PFSK-1 (cell line): ENCODE measurements at regions not wholly inside any gene's neighbourhood (a gene's known extent, or its start where the extent isn't known, plus 50 kb on each side); places are given as distances from the start of the nearest gene placed in this dataset.

Source experiments
- FOXP2 ChIP-seq: optimal IDR thresholded peaks from 2 replicates; pipeline ENCODE3; 2011; ENCODE audit warnings: borderline replicate concordance, control low read depth, inconsistent platforms; ENCODE audit not compliant: insufficient read depth; ENCODE audit errors: extremely low read length, extremely low read depth
- POLR2AphosphoS5 ChIP-seq: IDR thresholded peaks from 2 replicates; pipeline ENCODE4 v1.6.1; 2012; ENCODE audit warnings: low read depth, mild to moderate bottlenecking, control low read depth, low read length, moderate library complexity
- SIN3A ChIP-seq: IDR thresholded peaks from 2 replicates; pipeline ENCODE4 v1.6.1; 2012; ENCODE audit warnings: mild to moderate bottlenecking, low read length, moderate library complexity, borderline replicate concordance; ENCODE audit not compliant: insufficient read depth
- TAF1 ChIP-seq: IDR thresholded peaks from 2 replicates; pipeline ENCODE4 v1.6.1; 2012; ENCODE audit warnings: low read length, control low read depth, borderline replicate concordance; ENCODE audit not compliant: insufficient read depth
- TF ChIP-seq, protein P1 (sequence below), 2 experiments: IDR thresholded peaks; 2 replicates each; pipeline versions ENCODE4 v1.6.1 to v1.8.0; 2011 to 2012; ENCODE audit warnings: low read depth in 2 of 2, low read length in 2 of 2, control low read depth in 1 of 2, inconsistent platforms in 1 of 2, mild to moderate bottlenecking in 1 of 2, moderate library complexity in 1 of 2; ENCODE audit not compliant: insufficient read depth in 1 of 2

DNA sequence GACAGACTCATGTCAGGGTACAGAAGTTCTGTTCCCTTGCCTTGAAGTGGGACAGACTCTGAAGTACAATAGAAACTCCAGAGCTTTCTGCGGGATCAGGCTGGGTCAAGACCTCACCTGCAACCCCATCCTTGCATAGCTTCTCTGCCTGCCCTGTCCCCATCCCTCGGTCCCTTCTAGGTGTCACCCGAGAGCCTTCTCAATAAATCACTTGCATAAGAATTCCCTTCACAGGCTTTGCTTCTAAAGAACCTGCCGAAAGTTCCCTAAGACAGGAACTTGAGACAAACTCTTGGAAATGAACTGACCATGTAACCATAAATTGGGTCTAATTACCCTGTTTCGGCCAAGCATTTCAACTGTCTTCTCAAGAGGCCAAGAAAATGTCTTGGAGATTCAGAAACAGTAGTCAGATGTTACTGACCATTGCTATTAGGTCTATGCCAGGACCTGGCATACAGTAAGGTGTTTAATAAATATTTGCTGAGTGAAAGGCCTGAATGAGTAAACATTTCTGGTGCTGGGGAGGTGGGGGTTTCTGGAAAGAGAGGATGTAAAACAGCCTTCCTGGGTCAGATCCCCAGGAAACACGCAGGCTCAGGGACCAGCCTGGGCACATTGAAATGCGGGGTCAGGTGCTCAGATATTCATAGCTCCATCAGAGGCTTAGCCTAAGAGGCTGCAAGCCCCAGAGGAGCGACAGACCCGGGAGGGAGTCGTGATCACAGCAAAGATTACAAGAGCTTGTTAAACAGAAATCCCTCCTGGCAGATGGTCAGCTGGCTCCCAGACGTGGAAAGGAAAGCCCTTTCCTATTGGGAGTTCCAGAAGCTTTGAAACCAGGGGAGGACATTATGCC, 226.2 kb upstream of the LHX5 start:
- TF ChIP-seq, protein P1, sequence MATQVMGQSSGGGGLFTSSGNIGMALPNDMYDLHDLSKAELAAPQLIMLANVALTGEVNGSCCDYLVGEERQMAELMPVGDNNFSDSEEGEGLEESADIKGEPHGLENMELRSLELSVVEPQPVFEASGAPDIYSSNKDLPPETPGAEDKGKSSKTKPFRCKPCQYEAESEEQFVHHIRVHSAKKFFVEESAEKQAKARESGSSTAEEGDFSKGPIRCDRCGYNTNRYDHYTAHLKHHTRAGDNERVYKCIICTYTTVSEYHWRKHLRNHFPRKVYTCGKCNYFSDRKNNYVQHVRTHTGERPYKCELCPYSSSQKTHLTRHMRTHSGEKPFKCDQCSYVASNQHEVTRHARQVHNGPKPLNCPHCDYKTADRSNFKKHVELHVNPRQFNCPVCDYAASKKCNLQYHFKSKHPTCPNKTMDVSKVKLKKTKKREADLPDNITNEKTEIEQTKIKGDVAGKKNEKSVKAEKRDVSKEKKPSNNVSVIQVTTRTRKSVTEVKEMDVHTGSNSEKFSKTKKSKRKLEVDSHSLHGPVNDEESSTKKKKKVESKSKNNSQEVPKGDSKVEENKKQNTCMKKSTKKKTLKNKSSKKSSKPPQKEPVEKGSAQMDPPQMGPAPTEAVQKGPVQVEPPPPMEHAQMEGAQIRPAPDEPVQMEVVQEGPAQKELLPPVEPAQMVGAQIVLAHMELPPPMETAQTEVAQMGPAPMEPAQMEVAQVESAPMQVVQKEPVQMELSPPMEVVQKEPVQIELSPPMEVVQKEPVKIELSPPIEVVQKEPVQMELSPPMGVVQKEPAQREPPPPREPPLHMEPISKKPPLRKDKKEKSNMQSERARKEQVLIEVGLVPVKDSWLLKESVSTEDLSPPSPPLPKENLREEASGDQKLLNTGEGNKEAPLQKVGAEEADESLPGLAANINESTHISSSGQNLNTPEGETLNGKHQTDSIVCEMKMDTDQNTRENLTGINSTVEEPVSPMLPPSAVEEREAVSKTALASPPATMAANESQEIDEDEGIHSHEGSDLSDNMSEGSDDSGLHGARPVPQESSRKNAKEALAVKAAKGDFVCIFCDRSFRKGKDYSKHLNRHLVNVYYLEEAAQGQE (IDR thresholded peaks at IDR 0.05; ENCODE audit: insufficient read depth in 1 of 2, low read depth in 2 of 2, low read length in 2 of 2), result no peak
- TF ChIP-seq SIN3A (no peak), FOXP2 (no peak), POLR2AphosphoS5 (no peak), TAF1 (no peak)

DNA sequence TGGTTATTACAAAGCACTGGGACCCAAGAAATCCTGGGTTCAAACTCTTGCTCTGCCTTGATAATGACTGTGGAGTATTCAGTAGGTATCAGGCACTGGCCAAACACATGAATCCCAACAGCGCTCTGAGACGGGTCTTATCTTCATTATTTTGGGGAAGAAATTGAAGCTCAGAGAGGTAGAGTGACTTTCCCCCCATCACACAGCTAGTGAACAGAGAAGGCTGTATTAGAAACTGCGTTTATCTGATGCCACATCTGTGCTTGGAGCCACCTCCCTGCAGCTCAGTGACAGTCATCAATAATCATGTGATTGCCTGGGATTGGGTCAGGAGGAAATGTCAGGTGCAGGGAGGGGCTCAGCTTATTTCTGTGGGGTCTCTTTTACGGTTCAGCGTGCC, 225.4 kb upstream of the LHX5 start:
- TF ChIP-seq TAF1 (no peak), FOXP2 (no peak), SIN3A (no peak), POLR2AphosphoS5 (no peak)
- TF ChIP-seq, protein P1 (IDR thresholded peaks at IDR 0.05; ENCODE audit: insufficient read depth in 1 of 2, low read depth in 2 of 2, low read length in 2 of 2), result no peak

GRCh38 chr12:113693693-113694092, 222.0 kb upstream of the LHX5 start:
- TF ChIP-seq, protein P1 (IDR thresholded peaks at IDR 0.05; ENCODE audit: insufficient read depth in 1 of 2, low read depth in 2 of 2, low read length in 2 of 2), result no peak
- TF ChIP-seq SIN3A (no peak), FOXP2 (no peak), TAF1 (no peak), POLR2AphosphoS5 (no peak)

DNA sequence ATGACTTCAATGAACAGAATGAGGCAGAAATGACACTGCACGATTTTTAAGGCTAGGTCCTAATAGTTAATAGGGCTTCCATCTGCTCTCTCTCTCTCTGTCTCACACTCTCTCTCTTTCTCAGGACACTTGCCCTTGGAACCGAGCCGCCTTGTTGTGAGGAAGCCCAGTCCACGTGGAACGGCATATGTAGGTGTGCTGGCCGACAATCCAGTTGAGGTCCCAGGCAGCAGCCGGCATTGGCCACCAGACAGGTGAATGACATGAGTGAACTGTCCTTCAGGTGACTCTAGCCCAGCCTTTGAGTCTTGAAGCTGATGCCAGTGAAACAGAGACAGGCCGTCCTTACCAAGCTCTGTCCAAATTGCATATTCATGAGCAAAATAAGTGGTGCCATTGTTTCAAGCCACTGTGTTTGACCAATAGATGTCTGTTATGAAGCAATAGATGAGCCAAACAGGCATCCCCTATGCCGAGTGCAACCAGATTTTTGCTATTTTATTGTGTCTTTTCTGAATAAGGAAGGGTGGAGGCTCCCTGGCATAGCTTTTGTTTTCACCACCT, 217.5 kb upstream of the LHX5 start:
- TF ChIP-seq, protein P1 (IDR thresholded peaks at IDR 0.05; ENCODE audit: insufficient read depth in 1 of 2, low read depth in 2 of 2, low read length in 2 of 2), result no peak
- TF ChIP-seq FOXP2, result no peak
- TF ChIP-seq TAF1, result no peak
- no peak for TF ChIP-seq POLR2AphosphoS5
- TF ChIP-seq SIN3A, result no peak
